Upper lobe of right lung (tissue), 1 donor: ENCODE measurements at regions not wholly inside any gene's neighbourhood (a gene's known extent, or its start where the extent isn't known, plus 50 kb on each side); places are given as distances from the start of the nearest gene placed in this dataset.

ENCODE experiments used
- ATAC-seq: fragments of 200-7000 bp; cut with Tn5 transposase; one replicate; pipeline ENCODE4 v1.9.1; 2020; ENCODE audit warnings: mild to moderate bottlenecking, moderate library complexity
- DNase-seq: peaks from one replicate; pipeline ENCODE4 v3.0.0-alpha.2; 2020
- H3K27ac ChIP-seq: fragments of 200-600 bp; one replicate; pipeline ENCODE4 v1.8.0; 2022
- H3K27me3 ChIP-seq: fragments of 200-600 bp; one replicate; pipeline ENCODE4 v1.8.0; 2022; ENCODE audit warnings: mild to moderate bottlenecking
- H3K36me3 ChIP-seq: fragments of 200-600 bp; one replicate; pipeline ENCODE4 v1.8.0; 2022
- H3K4me1 ChIP-seq: fragments of 200-600 bp; one replicate; pipeline ENCODE4 v1.8.0; 2022
- H3K4me3 ChIP-seq: fragments of 200-600 bp; one replicate; pipeline ENCODE4 v1.8.0; 2022; ENCODE audit warnings: mild to moderate bottlenecking
- H3K9me3 ChIP-seq: fragments of 200-600 bp; one replicate; pipeline ENCODE4 v1.8.0; 2022
- intact Hi-C: fragments of 100-400 bp; cut with DNase I; formaldehyde crosslinking; loops from one replicate; pipeline ENCODE4 v1.11.0; 2022
- TF ChIP-seq, protein P1 (sequence below): fragments of 200-600 bp; IDR thresholded peaks from one replicate; pipeline ENCODE4 v1.8.0; 2022; ENCODE audit warnings: antibody characterized with exemption
- donor health status: DM: no; HTN: yes; CAD: no; lungs with severe emphysema.

DNA sequence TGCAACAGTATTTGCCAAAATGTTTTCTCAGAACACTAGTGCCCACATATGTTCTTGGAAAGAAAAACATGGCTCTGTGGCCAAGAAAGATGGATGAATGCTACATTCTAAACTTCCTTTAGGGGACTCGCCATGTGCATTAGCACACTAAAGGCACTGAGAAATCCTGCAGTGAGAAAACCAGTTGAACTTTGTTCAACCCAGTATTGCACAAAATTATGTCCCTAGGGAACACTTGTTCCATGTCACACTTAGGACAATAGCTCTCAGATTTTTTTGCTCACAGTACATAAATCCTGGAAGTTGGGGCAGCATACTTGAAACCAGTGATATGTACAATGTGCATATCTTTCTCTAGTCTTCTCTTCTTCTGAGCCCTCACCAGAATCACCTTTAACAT is 96.6 kb downstream of the ADRB2 start:
- no peaks in the 10 kb centered on the region for H3K9me3 ChIP-seq
- H3K27ac ChIP-seq, result no peak overlapping the region
- no peak overlapping the region for H3K4me3 ChIP-seq
- TF ChIP-seq, protein P1, sequence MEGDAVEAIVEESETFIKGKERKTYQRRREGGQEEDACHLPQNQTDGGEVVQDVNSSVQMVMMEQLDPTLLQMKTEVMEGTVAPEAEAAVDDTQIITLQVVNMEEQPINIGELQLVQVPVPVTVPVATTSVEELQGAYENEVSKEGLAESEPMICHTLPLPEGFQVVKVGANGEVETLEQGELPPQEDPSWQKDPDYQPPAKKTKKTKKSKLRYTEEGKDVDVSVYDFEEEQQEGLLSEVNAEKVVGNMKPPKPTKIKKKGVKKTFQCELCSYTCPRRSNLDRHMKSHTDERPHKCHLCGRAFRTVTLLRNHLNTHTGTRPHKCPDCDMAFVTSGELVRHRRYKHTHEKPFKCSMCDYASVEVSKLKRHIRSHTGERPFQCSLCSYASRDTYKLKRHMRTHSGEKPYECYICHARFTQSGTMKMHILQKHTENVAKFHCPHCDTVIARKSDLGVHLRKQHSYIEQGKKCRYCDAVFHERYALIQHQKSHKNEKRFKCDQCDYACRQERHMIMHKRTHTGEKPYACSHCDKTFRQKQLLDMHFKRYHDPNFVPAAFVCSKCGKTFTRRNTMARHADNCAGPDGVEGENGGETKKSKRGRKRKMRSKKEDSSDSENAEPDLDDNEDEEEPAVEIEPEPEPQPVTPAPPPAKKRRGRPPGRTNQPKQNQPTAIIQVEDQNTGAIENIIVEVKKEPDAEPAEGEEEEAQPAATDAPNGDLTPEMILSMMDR, result no peak
- DNase-seq (no peak), ATAC-seq (no peak)
- no peaks in the 10 kb centered on the region for H3K36me3 ChIP-seq
- intact Hi-C loops, result no loop called here
- H3K4me1 ChIP-seq, result no peaks in the 10 kb centered on the region
- no peaks in the 10 kb centered on the region for H3K27me3 ChIP-seq

DNA sequence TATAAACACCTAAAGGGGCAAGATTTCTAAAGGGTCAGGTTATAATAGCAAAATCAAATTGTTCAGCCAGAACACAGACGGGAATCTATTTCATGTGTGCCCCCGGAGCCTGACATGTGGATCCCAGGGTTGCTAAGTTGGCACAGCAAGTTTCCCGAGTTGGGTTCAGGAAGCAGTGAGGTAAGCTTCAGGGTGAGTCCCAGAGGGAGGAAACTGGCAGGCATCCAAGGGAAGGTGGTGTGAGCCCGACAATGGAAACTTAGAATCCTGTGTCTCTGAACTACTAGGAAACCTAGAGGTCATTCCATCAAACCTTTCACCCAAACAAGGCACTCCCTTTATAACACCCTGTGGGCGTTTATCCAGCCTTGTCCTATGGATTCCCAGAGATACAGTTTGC is 98.4 kb downstream of the ADRB2 start:
- Histone ChIP-seq H3K9me3 (no peaks in the 10 kb centered on the region), H3K27ac (no peak overlapping the region), H3K4me3 (no peak overlapping the region), H3K27me3 (no peaks in the 10 kb centered on the region), H3K36me3 (no peaks in the 10 kb centered on the region), H3K4me1 (no peaks in the 10 kb centered on the region)
- intact Hi-C loops, result no loop called here
- ATAC-seq, result peak; percentile 21
- TF ChIP-seq, protein P1, result no peak
- DNase-seq, result no peak

DNA sequence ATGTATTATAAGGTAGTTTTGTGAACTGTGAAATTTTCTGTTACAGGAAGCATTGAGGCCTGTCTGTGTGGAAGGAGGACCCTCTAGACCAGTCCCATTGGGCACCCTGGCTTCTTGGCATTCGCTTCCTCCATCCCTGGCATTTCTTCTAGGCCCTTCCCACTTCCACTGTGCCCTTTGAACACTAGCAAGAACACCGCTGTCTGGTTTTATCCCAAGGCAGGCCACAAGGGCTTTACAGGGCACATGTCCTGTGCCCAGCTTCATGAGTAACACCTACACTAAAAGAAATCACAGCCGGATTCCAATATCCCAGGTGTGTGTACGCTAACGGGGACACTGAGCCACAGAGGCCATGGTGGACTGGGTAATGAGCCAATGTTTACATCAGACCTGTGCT is 99.8 kb downstream of the ADRB2 start:
- intact Hi-C loops, result no loop called here
- TF ChIP-seq, protein P1, result no peak
- ATAC-seq, result no peak

GRCh38 chr5:148927307-148927946 is 101.0 kb downstream of the ADRB2 start:
- Histone ChIP-seq H3K9me3 (no peaks in the 10 kb centered on the region), H3K27me3 (no peaks in the 10 kb centered on the region), H3K27ac (no peak overlapping the region), H3K4me3 (no peak overlapping the region), H3K36me3 (no peaks in the 10 kb centered on the region), H3K4me1 (no peaks in the 10 kb centered on the region)
- DNase-seq (no peak), ATAC-seq (no peak)
- TF ChIP-seq, protein P1, result no peak
- intact Hi-C loops, result no loop called here

More for the DNA sequence above, 99.8 kb downstream of the ADRB2 start:
- no peak for DNase-seq
- H3K27me3 ChIP-seq, result no peaks in the 10 kb centered on the region
- no peak overlapping the region for H3K4me3 ChIP-seq
- no peaks in the 10 kb centered on the region for H3K4me1 ChIP-seq
- H3K9me3 ChIP-seq, result no peaks in the 10 kb centered on the region
- H3K36me3 ChIP-seq, result no peaks in the 10 kb centered on the region
- no peak overlapping the region for H3K27ac ChIP-seq

GRCh38 chr5:148928141-148928540 is 101.7 kb downstream of the ADRB2 start:
- no peaks in the 10 kb centered on the region for H3K4me1 ChIP-seq
- H3K27ac ChIP-seq, result no peak overlapping the region
- intact Hi-C loops, result no loop called here
- TF ChIP-seq, protein P1, result no peak
- H3K36me3 ChIP-seq, result no peaks in the 10 kb centered on the region
- no peak overlapping the region for H3K4me3 ChIP-seq
- H3K27me3 ChIP-seq, result no peaks in the 10 kb centered on the region
- DNase-seq (no peak), ATAC-seq (no peak)
- no peaks in the 10 kb centered on the region for H3K9me3 ChIP-seq
